ENCODE measurements at regions not wholly inside any gene's neighbourhood (a gene's known extent, or its start where the extent isn't known, plus 50 kb on each side); places are given as distances from the start of the nearest gene placed in this dataset.
"Not testable (repeated sequence)": the region's sequence is repeated elsewhere in the genome, so short reads cannot be mapped to it uniquely, and the experiment has no call there.

DNA sequence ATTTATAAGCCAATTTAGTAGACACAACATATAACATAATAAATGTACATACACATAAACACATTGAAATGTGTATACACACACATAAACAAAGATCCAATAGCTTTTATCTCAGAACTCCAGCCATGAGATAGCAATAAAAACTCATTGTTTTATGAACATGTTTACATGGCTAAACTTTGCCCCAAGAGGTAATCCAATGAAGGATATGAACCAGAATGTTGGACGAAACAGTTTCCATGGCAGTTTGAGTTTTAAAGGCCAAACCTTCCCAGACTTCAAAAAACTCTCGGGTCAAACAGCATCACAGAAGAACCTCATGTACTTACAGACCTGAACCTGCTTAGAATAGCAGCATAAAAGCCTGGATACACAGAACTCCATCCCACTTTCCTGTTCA lies 97.2 kb upstream of the WDR75 start:
- intact Hi-C loops (cut with micrococcal nuclease; ENCODE audit: unreplicated experiment) = no loop called here
- Mint-ChIP-seq H3K4me1 (ENCODE audit: low read depth, unreplicated experiment) (no peaks in the 10 kb centered on the region), H3K9me3 (ENCODE audit: low read depth, unreplicated experiment) (peaks cover 2% of the 10 kb centered on the region), H3K27ac (ENCODE audit: unreplicated experiment) (no peak overlapping the region), H3K4me3 (ENCODE audit: low read depth, unreplicated experiment) (no peak overlapping the region), H3K27me3 (ENCODE audit: unreplicated experiment) (no peaks in the 10 kb centered on the region), H3K36me3 (ENCODE audit: insufficient read depth, unreplicated experiment) (no peaks in the 10 kb centered on the region)
- CTCF ChIA-PET = no interaction called here
- no TSS peak for BruUV-seq (replicated peaks)
- DNase-seq = no peak
- TF ChIP-seq, protein P1, sequence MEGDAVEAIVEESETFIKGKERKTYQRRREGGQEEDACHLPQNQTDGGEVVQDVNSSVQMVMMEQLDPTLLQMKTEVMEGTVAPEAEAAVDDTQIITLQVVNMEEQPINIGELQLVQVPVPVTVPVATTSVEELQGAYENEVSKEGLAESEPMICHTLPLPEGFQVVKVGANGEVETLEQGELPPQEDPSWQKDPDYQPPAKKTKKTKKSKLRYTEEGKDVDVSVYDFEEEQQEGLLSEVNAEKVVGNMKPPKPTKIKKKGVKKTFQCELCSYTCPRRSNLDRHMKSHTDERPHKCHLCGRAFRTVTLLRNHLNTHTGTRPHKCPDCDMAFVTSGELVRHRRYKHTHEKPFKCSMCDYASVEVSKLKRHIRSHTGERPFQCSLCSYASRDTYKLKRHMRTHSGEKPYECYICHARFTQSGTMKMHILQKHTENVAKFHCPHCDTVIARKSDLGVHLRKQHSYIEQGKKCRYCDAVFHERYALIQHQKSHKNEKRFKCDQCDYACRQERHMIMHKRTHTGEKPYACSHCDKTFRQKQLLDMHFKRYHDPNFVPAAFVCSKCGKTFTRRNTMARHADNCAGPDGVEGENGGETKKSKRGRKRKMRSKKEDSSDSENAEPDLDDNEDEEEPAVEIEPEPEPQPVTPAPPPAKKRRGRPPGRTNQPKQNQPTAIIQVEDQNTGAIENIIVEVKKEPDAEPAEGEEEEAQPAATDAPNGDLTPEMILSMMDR (IDR thresholded peaks at IDR 0.05; ENCODE audit: unreplicated experiment) = no peak

DNA sequence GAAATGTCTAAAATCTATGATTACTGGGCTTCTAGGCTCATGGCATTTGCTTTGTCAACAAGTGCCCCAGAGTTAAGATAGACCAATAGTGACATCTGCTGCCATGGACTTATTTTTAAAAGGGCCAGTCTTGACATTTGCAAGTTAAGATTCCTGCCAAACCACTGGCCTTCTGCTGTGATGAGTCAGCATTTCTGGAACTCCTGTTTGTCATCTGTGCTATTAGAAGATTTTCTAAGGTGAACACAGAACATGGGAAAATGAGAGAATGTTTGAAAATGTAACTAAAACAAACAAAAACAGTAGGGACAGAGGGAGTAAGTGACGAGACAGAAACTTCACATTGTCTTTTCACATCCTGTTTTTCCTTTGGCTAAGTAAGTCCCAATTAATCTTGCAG lies 93.7 kb upstream of the WDR75 start:
- no peaks in the 10 kb centered on the region for H3K9me3 Mint-ChIP-seq (ENCODE audit: low read depth, unreplicated experiment)
- CTCF ChIA-PET = no interaction called here
- H3K27ac Mint-ChIP-seq (ENCODE audit: unreplicated experiment) = no peak overlapping the region
- H3K4me1 Mint-ChIP-seq (ENCODE audit: low read depth, unreplicated experiment) = no peaks in the 10 kb centered on the region
- intact Hi-C loops (cut with micrococcal nuclease; ENCODE audit: unreplicated experiment) = no loop called here
- H3K27me3 Mint-ChIP-seq (ENCODE audit: unreplicated experiment) = no peaks in the 10 kb centered on the region
- H3K4me3 Mint-ChIP-seq (ENCODE audit: low read depth, unreplicated experiment) = no peak overlapping the region
- TF ChIP-seq, protein P1 (IDR thresholded peaks at IDR 0.05; ENCODE audit: unreplicated experiment) = no peak
- DNase-seq = peak; percentile 21
- no peaks in the 10 kb centered on the region for H3K36me3 Mint-ChIP-seq (ENCODE audit: insufficient read depth, unreplicated experiment)
- no TSS peak for BruUV-seq (replicated peaks)

DNA sequence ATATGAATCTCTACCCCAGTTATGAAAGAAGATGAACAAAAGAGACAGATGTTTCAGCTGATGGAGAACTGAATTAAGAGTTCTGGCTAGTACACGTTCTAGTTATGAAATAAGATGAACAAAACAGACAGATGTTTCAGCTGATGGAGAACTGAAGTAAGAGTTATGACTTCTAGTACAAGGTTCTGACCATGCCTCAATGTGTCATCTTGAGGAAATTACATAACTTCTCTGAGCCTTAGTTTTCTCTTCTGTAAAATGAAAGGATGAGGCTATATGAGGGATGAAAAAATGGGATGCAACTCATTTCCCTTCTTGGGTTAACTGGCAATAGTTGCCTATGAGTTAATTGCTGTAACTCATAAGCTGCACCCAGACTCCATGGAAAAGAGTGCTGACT lies 92.9 kb upstream of the WDR75 start:
- no peaks in the 10 kb centered on the region for H3K36me3 Mint-ChIP-seq (ENCODE audit: insufficient read depth, unreplicated experiment)
- TF ChIP-seq, protein P1 (IDR thresholded peaks at IDR 0.05; ENCODE audit: unreplicated experiment) = no peak
- H3K4me1 Mint-ChIP-seq (ENCODE audit: low read depth, unreplicated experiment) = no peaks in the 10 kb centered on the region
- BruUV-seq (replicated peaks) = no TSS peak
- no peak overlapping the region for H3K4me3 Mint-ChIP-seq (ENCODE audit: low read depth, unreplicated experiment)
- no peak overlapping the region for H3K27ac Mint-ChIP-seq (ENCODE audit: unreplicated experiment)
- no peak for DNase-seq
- CTCF ChIA-PET = no interaction called here
- intact Hi-C loops (cut with micrococcal nuclease; ENCODE audit: unreplicated experiment) = no loop called here
- H3K27me3 Mint-ChIP-seq (ENCODE audit: unreplicated experiment) = no peaks in the 10 kb centered on the region
- H3K9me3 Mint-ChIP-seq (ENCODE audit: low read depth, unreplicated experiment) = no peaks in the 10 kb centered on the region

DNA sequence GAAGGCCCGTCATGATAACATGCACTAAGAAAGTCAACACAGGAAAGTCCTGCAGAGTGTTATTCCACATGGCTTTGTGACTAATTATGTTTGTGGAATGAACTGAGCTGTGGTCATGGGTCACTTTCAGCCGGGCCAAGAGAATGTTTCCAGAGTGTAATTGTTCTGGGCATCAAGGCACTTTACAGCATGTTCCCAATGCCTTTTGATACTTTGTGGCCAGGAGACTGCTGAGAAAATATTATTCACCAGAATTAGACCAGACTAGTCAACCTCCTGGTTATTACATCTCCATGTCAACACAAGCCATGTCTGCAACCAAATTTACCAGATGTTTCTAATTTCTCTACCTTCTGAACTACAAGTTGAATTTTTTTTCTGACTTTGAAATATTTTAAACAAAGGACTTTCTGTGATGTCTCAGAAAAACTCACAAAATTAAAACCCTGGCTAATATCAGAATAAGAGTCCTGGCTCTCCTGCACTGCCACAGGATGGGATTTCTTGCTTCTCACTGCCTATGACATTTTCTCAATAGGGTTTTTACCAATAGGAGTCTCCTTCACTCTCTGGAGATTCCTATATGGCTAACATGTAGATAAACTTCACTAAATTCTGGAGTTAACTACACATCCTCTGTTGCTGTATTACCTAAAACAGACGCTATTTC lies 90.6 kb upstream of the WDR75 start:
- CTCF ChIA-PET = no interaction called here
- TF ChIP-seq, protein P1 (IDR thresholded peaks at IDR 0.05; ENCODE audit: unreplicated experiment) = no peak
- H3K4me1 Mint-ChIP-seq (ENCODE audit: low read depth, unreplicated experiment) = no peaks in the 10 kb centered on the region

DNA sequence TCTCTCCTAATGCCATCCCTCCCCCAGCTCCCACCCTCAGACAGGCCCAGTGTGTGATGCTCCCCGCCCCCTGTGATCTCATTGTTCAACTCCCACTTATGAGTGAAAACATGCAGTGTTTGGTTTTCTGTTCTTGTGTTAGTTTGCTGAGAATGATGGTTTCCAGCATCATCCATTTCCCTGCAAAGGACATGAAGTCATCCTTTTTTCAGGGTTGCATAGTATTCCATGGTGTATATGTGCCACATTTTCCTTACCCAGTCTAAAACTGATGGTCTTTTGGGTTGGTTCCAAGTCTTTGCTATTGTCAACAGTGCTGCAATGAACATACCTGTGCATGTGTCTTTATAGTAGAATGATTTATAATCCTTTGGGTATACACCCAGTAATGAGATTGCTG lies 89.3 kb upstream of the WDR75 start:
- H3K9me3 Mint-ChIP-seq (ENCODE audit: low read depth, unreplicated experiment); H3K27me3 Mint-ChIP-seq (ENCODE audit: unreplicated experiment); H3K36me3 Mint-ChIP-seq (ENCODE audit: insufficient read depth, unreplicated experiment); DNase-seq; BruUV-seq (replicated peaks); H3K4me3 Mint-ChIP-seq (ENCODE audit: low read depth, unreplicated experiment); CTCF ChIA-PET; H3K4me1 Mint-ChIP-seq (ENCODE audit: low read depth, unreplicated experiment); H3K27ac Mint-ChIP-seq (ENCODE audit: unreplicated experiment); intact Hi-C loops (cut with micrococcal nuclease; ENCODE audit: unreplicated experiment): not testable (repeated sequence)

More for the DNA sequence above, 90.6 kb upstream of the WDR75 start:
- intact Hi-C loops (cut with micrococcal nuclease; ENCODE audit: unreplicated experiment) = no loop called here
- H3K9me3 Mint-ChIP-seq (ENCODE audit: low read depth, unreplicated experiment) = peaks cover 2% of the 10 kb centered on the region
- H3K27me3 Mint-ChIP-seq (ENCODE audit: unreplicated experiment) = no peaks in the 10 kb centered on the region
- no peaks in the 10 kb centered on the region for H3K36me3 Mint-ChIP-seq (ENCODE audit: insufficient read depth, unreplicated experiment)
- H3K4me3 Mint-ChIP-seq (ENCODE audit: low read depth, unreplicated experiment) = no peak overlapping the region
- no peak overlapping the region for H3K27ac Mint-ChIP-seq (ENCODE audit: unreplicated experiment)
- DNase-seq = no peak
- BruUV-seq (replicated peaks) = no TSS peak

DNA sequence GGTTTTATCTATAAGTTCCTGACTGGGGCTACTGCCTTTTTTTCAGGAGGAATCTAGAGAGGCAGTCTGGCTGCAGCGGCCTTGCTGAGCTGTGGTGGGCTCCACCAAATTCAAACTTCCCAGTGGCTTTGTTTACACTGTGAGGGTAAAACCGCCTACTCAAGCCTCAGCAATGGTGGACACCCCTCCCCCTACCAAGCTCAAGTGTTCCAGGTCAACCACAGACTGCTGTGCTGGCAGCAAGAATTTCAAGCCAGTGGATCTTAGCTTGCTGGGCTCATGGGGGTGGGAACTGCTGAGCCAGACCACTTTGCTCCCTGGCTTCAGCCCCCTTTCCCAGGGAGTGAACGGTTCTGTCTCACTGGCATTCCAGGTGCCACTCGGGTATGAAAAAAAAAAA lies 83.9 kb upstream of the WDR75 start:
- intact Hi-C loops (cut with micrococcal nuclease; ENCODE audit: unreplicated experiment); H3K36me3 Mint-ChIP-seq (ENCODE audit: insufficient read depth, unreplicated experiment): not testable (repeated sequence)

More for the DNA sequence above, 83.9 kb upstream of the WDR75 start:
- H3K9me3 Mint-ChIP-seq (ENCODE audit: low read depth, unreplicated experiment); H3K27me3 Mint-ChIP-seq (ENCODE audit: unreplicated experiment); DNase-seq; H3K4me1 Mint-ChIP-seq (ENCODE audit: low read depth, unreplicated experiment); BruUV-seq (replicated peaks); CTCF ChIA-PET; H3K27ac Mint-ChIP-seq (ENCODE audit: unreplicated experiment); H3K4me3 Mint-ChIP-seq (ENCODE audit: low read depth, unreplicated experiment): not testable (repeated sequence)
